DMS53 (cell line): ENCODE measurements at regions not wholly inside any gene's neighbourhood (a gene's known extent, or its start where the extent isn't known, plus 50 kb on each side); places are given as distances from the start of the nearest gene placed in this dataset.

ENCODE experiments used
- DNase-seq: peaks from one replicate; lab custom pipeline; 2025; lab: John Stamatoyannopoulos, UW

DNA sequence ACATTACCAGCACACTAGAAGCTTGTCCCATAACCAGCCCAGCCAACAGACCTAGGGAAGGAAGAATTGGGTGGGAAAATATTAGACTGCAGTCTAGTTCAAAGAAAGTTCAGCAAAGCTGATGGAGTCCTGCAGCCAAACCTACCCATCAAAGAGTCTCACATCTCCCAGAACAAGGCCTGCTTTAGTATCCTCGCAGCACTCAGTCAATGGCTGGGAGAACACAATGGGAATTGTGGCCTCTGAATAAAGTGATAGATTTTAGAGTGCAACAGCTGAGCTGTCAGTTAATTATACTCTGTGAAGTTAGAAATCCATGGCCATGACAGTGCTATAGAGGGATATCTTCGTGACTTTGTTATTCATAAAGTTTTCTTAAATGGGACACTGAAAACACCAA, 207.2 kb upstream of the NAALADL2 start:
- DNase-seq = no peak

DNA sequence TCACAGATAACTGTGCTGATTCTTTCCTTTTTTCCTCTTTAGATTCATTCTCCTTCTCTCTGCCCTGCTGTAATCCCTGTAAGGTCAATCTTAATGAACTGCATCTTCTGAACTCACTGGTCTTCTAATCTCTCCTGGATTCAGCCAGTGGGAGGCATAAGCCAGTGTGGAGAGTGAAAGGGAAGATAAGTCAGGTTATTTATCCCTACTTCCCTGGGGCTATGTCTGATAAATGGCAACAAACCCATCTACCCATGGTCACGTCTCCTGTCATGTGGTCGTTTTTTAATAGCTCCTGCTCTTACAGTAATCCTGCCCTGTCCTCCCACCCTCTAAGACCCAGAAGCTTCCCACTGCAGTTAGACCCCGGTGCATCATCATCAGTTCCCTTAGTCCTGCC, 199.6 kb upstream of the NAALADL2 start:
- DNase-seq = no peak

DNA sequence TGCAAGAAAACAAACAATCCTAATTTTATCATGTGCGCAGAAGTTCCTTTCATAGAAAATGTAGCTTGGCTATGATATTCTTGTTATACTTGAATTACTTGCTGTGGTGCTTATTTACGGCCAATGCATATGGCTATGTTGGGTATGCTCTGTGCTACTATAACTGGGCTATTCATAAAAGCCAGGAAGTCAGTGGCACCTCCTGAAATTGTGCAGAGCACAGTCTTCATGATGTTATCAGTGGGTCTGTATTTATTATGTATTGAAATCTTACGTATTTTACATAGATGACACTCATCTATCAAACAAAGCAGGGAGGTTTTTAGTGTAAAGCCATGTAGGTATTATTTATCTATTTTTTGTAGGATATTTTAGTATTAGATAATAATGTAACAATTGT, 196.5 kb upstream of the NAALADL2 start:
- no peak for DNase-seq

DNA sequence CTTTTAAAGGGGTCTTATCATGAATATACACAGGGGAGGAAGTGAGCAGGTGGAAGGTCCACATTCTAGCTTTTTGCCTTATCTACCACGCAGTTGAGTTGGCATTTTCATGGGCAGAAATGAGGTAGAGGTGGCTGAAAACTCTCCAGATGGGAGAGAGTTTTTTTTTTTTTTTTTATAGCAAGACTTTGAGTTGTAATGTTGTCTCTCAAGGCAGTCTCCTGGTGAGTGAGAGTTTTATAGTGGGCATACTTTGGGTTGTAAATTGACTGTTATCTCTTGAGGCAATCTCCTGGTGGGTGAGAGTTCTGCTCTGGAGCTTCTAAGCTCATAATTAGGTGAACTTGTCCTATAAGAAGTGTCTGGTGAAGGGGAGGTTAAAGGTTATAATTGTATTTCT, 191.7 kb upstream of the NAALADL2 start:
- DNase-seq = no peak

DNA sequence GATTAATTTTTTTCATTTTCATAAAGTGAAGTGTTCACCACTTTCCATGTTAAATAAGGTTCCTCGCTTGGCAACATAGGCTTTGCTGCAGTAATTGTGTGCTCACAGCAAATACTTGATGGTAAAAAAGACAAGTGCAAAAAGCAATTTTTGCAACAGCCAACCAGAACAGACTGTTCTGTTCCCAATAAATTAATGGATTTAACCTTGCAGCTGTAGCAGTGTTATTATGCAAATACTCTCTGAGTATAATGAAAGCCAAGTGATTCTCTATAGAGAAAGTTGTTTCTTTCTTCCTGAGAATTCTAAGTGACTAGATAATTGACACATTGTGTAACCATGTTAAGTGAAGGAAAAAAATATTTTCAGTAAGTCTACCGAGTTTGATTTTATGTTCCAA, 183.7 kb upstream of the NAALADL2 start:
- DNase-seq = no peak

DNA sequence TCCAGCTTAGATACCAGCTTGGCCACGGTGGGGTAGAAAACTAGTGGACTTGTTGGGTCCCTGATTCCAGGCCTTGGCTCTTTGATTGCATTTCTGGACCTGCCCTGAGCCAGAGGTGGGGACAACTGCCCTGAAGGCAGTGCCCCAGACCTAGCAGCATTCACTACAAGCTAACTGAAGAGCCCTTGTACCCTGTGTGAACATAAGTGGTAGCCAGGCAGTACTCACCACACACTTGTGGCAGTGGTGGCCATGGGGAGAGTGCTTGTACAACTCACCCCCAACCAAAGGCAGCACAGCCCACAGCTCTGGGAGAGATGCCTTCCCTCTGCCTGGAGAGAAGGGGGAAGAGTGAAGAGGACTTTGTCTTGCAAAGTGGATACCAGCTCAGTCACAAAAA, 177.3 kb upstream of the NAALADL2 start:
- DNase-seq = no peak

DNA sequence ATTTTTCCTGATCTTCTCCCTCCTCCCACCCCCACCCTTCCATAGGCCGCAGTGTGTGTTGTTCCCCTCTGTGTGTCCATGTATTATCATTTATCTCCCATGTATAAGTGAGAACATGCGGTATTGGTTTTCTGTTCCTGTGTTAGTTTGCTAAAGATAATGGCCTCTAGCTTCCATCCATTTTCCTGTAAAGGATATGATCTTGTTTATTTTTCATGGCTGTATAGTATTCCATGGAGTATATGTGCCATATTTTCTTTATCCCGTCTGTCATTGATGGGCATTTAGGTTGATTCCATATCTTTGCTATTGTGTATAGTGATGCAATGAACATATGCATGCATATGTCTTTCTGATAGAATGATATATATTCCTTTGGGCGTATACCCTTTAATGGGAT, 173.3 kb upstream of the NAALADL2 start:
- no peak for DNase-seq

DNA sequence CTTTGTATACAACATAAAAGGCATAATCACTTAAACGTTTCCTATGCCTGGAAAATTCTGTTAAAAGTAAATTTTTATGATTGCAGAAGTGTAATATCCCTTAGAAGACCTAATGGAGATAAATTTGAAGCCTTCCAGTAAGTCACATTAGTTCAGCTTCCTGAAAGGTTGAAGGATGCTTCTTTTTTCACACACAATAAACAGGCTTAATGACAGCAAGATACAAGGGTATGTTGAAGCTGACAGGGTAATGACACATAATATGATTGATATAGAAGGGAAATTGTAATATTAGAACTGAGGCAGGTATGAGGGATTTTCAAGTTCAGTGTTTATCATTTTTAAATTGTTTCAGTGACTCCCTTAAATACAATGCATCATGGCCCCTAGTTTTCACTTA, 161.8 kb upstream of the NAALADL2 start:
- no peak for DNase-seq

DNA sequence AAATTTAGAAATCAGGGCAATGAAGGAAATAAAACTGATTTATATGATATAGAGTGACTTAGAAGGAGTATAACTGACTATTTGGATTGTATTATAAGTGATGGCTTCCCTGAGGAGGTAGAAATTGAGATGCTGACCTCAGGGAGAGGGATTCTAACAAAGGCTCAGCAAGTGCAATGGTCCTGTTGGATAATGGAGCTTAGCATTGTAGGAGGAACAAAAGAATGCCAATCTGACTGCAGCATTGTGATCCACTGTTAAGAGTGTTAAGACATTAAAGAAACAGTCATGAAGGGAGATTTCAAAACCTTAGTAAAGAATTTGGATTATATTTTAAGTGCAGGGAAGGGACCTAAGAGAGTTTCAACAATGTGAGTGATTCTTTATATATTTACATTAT, 158.4 kb upstream of the NAALADL2 start:
- no peak for DNase-seq

DNA sequence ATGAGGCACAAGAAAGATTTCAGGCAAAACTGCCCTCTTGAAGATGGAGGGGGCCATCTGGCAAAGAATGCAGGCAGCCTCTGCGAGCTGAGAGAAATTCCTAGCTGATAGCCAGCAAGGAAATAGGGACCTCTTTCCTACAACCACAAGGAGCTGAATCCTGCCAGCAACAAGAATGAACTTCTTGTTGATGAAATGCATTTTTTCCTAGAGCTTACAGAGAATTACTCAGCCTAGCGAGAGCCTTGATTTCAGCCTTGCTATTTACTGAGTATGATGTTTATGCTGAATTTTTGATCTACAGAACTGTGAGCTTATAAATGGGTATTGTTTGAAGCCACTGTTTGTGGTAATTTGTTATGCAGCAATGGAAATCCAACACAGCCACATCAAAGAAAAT, 148.5 kb upstream of the NAALADL2 start:
- DNase-seq = no peak

DNA sequence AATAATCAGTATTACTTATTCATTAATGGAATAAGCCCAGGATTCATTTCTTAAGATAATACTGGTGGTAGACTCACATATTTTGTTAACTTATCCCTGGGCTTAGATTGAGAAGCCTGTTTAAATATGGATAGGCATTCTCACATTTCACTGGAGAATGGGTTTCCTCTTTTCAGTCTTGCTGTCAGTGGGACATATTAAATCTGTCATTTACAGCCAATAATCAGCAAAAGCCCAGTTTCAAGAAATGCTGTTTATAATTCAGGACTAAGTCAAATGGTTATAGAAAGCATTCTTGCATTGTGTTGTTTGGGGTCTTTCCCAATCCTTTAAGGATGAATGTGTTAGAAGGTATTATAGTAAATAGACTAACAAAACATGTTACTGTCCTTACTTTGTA, 143.7 kb upstream of the NAALADL2 start:
- no peak for DNase-seq

DNA sequence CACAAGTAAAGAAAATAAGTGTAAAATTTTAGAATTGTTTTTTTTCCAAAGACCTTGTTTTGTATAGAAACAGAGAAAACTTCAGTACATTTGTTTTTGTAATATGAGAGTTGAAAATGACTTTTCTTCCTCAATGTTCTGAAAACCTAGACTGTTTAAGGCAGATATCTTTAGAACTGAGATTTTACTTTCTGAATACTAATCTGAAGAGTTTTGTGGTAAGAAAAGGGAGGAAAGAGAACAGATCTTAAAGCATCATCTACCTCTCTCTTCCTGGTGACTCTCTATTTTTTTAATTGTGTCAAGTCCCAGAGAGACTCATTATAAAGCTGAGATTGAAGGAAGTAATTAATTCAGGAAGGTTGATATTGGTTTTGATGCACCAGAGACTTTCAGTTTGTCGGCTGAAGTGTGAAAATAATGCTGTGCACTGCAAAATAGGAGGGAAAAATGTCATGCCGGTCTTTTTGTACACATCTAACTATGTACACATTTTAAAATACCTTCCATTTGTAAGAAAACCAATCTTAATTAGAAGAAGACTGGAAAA, 142.1 kb upstream of the NAALADL2 start:
- DNase-seq = no peak

DNA sequence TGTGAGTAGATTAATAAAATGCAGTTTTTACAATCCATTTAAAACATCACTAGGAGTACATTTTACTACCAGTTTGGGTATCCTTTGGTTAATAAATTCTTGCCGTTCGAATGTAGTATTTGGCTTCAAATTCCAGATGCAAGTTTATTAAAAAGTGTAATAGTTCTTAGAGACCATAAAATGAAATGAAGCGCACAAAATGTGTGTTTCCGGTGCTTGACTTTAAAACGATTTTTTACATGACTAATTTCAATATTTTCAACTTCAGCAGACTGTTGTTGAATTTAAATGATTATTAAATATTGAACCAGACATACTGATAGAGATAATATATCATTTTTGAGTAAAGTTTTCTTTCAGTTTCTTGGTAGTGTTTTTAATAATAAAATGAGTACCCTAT, 138.4 kb upstream of the NAALADL2 start:
- DNase-seq = no peak

DNA sequence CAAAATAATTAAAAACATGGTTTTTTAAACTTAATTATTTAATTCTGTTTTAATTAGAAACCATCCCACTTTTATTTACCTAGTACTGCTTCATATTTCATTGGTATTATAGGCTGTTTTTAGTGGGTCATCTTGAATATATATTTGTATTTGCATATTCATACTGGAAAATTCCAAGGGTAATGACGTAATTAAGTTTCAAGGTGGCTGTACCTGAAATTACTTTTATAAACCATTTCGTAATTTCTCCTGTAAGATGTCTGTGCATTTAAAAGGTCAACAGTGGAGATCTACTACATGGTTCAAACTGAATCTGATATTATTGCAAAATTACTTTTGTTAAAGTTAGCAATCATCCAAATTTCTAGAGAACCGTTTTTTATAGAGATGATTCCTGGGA, 133.8 kb upstream of the NAALADL2 start:
- no peak for DNase-seq

DNA sequence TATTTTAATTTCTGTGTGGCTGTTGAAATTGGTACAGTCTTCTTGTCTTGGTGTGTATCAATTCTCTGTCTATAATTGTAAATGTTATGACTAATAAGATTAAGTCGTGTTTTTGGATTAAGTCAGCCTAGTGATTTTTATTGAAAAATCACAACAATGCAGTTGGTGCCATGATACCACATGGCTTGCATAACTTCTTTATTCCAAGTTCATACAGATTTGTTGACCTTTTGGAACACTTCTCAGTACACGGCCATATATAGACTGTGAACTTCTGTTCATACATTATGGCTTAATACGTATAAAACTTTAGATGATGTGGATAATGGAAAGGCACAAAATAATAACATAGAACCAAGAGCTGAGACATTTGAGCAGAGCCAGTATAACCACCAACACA, 121.2 kb upstream of the NAALADL2 start:
- no peak for DNase-seq

DNA sequence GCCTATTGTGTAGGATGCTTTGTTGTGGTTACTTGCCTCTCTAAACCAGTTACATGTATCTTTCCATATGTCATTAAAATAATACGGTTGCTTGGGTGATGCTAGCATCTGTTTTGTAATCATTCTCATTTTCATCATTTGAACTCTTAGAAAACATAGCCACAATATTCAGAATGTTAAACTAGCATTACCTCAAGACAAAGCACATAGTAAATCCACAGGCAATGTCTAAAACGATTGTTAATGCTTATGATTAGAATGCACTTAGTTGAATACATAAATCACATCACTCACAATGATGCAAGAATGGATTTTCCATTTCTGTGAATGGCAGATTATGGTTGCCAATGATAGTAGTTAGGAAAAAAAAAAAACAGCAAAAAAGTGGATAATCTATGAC, 110.0 kb upstream of the NAALADL2 start:
- DNase-seq = no peak

DNA sequence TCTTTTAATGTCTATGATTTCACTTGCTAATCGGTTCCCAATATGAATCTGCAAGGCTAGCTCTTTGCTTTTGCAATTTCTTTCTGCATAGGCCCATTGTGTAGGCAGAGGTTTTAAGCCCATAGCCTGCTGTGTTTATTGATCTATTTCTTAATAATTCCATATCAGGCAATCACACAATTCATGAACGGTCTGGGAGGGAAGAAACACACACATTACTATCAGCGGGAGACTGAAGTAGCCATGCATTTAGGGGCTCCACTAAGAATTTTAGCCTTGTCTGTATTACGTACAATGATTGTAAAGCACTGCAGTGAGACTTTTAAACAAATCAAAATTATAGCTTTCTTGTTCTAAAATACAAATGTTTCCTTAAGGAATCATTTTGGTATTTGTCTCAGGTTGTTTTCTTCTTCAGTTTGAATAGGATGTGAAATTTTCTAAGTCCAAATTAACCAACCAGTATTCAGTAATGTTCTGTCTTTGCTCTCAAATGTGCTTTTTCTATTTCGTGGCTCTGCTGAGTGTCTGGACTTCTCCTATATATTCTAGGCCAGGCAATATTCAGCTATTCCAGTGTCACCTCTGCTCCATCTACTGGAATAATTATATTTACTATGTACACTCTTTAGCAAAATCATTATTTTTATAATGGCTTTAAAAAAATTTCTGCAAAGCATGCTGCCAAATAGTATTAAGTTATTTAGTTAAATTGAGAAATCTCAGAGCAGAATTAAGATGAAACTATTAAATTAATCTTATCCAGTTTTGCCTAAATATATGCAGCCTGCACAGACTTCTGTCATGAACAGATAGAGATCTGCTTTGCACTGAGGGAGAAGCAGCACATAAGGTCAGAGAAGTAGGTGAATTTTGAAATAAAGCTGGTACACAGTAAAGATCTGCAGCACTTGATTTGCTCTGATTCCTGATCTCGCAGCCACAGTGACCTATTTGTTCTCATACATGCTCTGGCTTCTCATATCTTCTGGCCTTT, 103.0 kb upstream of the NAALADL2 start:
- no peak for DNase-seq

DNA sequence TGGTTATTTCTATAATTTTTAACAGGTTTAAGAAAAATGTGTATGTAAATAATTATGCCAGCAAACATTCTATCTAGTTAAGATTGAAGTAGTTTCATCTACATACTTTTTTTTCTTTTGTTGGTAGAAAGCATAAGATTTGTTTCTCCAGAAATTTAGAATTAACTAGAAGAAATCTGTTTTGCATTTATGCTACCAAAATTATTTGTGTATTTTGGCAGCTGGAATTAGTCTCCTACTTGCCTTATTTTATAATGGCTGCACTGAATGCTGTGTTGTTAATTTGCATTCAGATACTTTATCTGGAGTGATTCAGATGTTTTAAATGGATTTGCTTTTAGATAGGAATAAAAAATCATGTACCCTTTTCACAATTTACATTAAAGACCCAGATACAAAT, 100.2 kb upstream of the NAALADL2 start:
- DNase-seq = no peak

DNA sequence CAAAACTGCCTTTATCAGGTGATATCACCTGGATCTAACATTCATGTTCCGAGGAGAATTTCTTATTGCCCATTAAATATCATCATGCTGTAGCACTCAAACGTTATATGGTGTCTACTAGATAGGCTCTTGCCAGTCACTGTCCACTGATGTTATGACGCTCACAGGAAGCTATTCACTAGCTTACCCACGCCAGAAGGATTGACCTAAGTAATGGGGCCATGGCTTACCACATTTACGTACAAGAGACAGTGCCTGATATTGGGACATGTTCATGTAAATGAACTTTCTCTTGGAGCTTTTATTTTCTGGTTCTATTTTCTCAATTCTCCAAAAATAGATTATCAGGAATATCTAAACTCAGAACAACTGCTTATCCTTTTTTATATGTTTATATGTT, 91.7 kb upstream of the NAALADL2 start:
- no peak for DNase-seq

DNA sequence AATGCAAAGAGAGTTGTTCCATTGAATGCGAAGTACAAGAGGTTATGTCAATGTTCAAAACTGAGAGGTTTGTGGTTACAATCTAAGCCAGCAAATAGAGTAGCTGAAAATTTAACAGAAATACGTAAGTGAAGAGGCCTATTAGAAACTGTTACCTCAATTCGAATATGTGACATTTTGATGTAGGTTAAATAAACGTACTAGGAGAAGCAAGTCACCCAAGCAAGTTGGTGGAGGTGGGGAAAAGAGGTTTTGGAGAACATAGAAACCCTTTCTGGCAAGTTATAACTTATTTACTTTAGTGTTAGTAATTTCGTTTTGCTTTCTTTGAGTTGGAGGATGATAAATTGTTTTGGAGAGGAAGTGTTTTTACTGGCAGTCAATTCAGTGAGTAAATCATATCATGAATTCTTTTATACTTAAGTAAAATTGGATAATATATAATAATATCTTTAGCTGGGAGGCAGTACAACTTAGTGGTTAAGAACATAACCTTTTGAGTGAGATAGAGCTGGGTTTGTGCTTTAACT, 91.2 kb upstream of the NAALADL2 start:
- no peak for DNase-seq

DNA sequence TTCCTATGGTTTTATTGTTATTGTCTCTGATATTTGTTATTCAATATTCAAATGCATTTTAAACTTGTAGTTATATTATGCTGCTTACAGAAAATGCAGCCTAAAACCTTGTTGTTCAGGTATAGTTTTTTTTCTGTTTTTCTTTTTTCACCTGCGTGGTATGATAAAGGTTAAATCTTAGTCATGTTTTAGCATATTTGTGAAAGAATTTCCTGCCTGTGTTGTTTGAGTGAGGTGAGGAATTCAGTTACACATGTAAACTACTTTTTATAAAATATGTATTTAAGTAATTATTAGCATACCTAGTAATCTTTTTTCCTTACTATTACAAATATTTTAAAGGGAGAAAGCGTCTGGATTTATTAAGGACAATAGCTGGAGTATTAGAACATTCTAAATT, 90.0 kb upstream of the NAALADL2 start:
- DNase-seq = no peak

DNA sequence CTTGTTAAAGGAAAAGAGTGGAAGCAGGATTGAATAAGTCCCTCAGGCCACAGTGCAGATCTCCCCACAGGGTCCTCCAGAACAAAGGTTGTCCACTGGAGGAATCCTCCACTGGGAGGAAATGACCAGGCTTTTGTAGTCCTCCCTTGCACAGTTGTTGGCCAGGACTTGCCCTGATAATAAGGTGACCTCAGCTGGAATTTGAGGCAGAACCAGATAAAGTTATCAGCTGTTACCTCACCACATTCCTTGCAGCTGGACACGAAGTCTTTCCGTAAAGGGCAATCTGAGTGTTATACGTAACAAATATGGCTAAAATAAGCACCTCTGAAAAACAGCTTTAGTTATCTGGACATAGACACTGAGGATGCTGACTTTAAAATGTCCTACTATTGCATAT, 83.5 kb upstream of the NAALADL2 start:
- no peak for DNase-seq

DNA sequence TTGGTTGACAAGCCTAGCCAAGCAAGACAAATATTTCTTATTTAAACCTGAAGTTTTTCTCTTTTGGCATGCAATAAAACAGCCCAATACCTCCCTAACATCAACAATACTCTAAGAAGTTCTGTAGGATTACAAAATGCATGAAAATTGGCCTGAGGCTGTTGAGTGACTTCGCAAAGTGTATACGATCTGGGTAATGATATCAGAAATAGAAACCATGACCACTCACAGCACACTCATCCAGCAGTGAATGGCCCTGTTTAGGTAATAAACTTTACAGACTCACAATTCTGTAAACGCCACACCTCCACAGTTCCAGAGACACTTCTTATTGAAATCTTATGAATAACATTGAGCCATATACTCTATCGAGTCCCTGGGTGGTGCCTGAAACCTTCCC, 83.0 kb upstream of the NAALADL2 start:
- DNase-seq = no peak

DNA sequence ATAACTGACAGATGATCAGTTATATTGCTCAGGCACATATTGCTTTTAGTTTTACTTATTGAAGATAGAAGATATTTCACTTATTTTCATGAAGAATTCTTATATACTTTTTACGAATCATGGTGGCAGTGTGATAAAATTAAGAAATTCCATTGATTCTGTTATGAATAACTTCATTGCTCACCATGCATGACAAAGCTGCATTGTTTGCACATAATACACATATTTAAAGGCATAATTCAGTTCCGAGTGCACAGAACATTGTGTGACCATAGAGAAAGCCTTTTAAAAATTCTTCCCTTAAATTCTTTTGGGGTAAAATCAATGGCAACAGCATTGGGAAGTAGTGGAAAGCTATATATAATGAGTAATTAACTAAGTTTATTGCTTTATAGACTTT, 82.5 kb upstream of the NAALADL2 start:
- DNase-seq = no peak
